Osteoblast (primary cell): ENCODE measurements at regions not wholly inside any gene's neighbourhood (a gene's known extent, or its start where the extent isn't known, plus 50 kb on each side); places are given as distances from the start of the nearest gene placed in this dataset.

Experiments used
- DNase-seq: peaks from one replicate; pipeline ENCODE4 v3.0.0; 2011; ENCODE audit warnings: low spot score, mixed read lengths; ENCODE audit not compliant: insufficient read length; ENCODE audit errors: missing footprints
- H2AFZ ChIP-seq: 2 replicates; pipeline ENCODE4 v1.6.0; 2011; ENCODE audit warnings: mild to moderate bottlenecking, low read length
- H3K27ac ChIP-seq: 2 replicates; pipeline ENCODE4 v1.5.1; 2011; ENCODE audit warnings: mild to moderate bottlenecking, low read depth, low read length, moderate library complexity
- H3K27me3 ChIP-seq: 2 replicates; pipeline ENCODE4 v1.6.0; 2012; ENCODE audit warnings: mild to moderate bottlenecking, control low read depth, inconsistent platforms, low read length, moderate library complexity; ENCODE audit not compliant: insufficient read depth
- H3K36me3 ChIP-seq: 2 replicates; pipeline ENCODE4 v1.5.1; 2011; ENCODE audit warnings: mild to moderate bottlenecking, low read length, control low read depth, moderate library complexity; ENCODE audit not compliant: insufficient read depth
- H3K4me1 ChIP-seq: 2 replicates; pipeline ENCODE4 v1.5.1; 2011; ENCODE audit warnings: mild to moderate bottlenecking, low read length, control low read depth, moderate library complexity; ENCODE audit not compliant: insufficient read depth
- H3K4me2 ChIP-seq: 2 replicates; pipeline ENCODE4 v1.6.0; 2011; ENCODE audit warnings: mild to moderate bottlenecking, low read length; ENCODE audit not compliant: insufficient read depth
- H3K4me3 ChIP-seq: fragments of 200-600 bp; sonication (generic); 3 replicates; pipeline ENCODE4 v1.5.1; 2012; ENCODE audit warnings: mild to moderate bottlenecking, low read length, inconsistent platforms; ENCODE audit not compliant: insufficient read depth
- H3K79me2 ChIP-seq: 2 replicates; pipeline ENCODE4 v1.6.0; 2012; ENCODE audit warnings: mild to moderate bottlenecking, low read length, control low read depth, inconsistent platforms; ENCODE audit not compliant: insufficient read depth
- H3K9me3 ChIP-seq: 2 replicates; pipeline ENCODE4 v1.5.1; 2011; ENCODE audit warnings: low read depth, low read length, control low read depth
- H4K20me1 ChIP-seq: 2 replicates; pipeline ENCODE4 v1.6.0; 2012; ENCODE audit warnings: mild to moderate bottlenecking, low read length, control low read depth; ENCODE audit not compliant: insufficient read depth
- TF ChIP-seq, protein P1 (sequence below): IDR thresholded peaks from 2 replicates; pipeline ENCODE4 v1.5.1; 2011; ENCODE audit warnings: mild to moderate bottlenecking, low read depth, low read length, moderate library complexity; ENCODE audit errors: extremely low read depth

DNA sequence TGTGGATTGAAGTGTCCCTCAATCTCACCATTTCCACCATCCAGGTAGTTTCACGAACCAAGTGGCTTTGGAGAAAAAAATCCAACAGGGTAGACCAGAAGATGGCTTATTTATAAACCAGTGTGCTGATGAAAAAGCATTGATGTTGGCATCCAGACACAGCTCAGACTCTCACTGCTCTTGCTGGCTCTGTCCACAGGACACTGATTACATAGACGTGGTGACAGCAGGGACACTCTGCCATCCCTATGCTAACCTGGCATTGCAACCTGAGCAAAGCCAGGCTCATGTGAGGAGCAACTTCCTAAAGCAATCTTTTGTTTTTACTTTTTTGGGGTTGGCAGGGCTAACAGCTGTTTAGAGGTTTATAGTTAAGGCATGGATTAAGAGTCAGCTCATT lies 130.6 kb upstream of the SVIL start:
- Histone ChIP-seq H3K79me2 (no peaks in the 10 kb centered on the region), H3K4me2 (no peak overlapping the region)

DNA sequence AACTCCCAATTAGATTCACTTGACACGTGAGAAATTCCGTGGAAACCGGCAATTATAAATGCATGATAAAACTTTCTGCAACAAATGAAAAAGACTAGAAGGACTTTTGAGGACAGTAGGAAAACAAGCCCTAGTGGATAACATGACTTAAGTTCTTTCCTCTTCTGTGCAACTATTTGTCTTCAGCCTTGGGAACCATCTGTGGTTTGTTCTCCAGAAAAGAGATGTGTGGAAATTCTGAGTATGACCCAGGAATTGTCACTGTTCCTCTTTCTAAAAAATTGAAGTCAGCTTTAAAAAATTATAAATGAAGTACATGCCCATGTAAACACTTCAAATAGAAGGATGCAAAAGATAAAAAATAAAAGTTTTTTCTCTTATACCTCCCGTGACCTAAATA lies 128.6 kb upstream of the SVIL start:
- Histone ChIP-seq H3K36me3 (no peaks in the 10 kb centered on the region), H4K20me1 (no peaks in the 10 kb centered on the region), H3K4me3 (no peak overlapping the region), H2AFZ (no peak overlapping the region), H3K27me3 (peaks cover 20% of the 10 kb centered on the region), H3K79me2 (no peaks in the 10 kb centered on the region), H3K9me3 (no peaks in the 10 kb centered on the region), H3K27ac (no peak overlapping the region), H3K4me2 (no peak overlapping the region), H3K4me1 (no peaks in the 10 kb centered on the region)
- DNase-seq, result no peak
- TF ChIP-seq, protein P1, sequence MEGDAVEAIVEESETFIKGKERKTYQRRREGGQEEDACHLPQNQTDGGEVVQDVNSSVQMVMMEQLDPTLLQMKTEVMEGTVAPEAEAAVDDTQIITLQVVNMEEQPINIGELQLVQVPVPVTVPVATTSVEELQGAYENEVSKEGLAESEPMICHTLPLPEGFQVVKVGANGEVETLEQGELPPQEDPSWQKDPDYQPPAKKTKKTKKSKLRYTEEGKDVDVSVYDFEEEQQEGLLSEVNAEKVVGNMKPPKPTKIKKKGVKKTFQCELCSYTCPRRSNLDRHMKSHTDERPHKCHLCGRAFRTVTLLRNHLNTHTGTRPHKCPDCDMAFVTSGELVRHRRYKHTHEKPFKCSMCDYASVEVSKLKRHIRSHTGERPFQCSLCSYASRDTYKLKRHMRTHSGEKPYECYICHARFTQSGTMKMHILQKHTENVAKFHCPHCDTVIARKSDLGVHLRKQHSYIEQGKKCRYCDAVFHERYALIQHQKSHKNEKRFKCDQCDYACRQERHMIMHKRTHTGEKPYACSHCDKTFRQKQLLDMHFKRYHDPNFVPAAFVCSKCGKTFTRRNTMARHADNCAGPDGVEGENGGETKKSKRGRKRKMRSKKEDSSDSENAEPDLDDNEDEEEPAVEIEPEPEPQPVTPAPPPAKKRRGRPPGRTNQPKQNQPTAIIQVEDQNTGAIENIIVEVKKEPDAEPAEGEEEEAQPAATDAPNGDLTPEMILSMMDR, result no peak

More for the DNA sequence above, 130.6 kb upstream of the SVIL start:
- DNase-seq, result no peak
- Histone ChIP-seq H3K27me3 (peaks cover 20% of the 10 kb centered on the region), H3K9me3 (no peaks in the 10 kb centered on the region), H3K4me1 (no peaks in the 10 kb centered on the region), H4K20me1 (no peaks in the 10 kb centered on the region), H3K27ac (no peak overlapping the region), H3K4me3 (no peak overlapping the region), H2AFZ (no peak overlapping the region), H3K36me3 (no peaks in the 10 kb centered on the region)
- TF ChIP-seq, protein P1, result no peak

DNA sequence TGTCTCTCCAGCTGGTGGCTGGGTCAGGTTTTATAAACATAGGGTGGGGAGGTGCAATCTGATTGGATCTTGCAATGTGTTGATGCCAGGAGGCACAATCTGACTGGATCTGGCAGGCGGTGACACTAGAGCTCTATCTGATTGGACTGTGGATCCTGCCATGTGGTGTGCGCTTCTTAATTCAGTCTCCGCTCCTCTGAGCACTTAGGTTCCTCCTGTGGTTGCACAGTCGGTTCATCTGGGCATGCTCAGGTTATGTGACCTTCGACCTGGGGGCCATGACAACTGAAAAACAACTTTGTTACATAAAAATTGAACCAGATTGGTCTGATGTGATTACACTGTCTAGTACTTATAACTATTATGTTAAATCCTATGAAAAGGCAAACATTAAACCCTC lies 127.1 kb upstream of the SVIL start:
- H3K4me3 ChIP-seq, result no peak overlapping the region
- no peaks in the 10 kb centered on the region for H3K36me3 ChIP-seq
- H3K9me3 ChIP-seq, result no peaks in the 10 kb centered on the region
- no peaks in the 10 kb centered on the region for H4K20me1 ChIP-seq
- no peaks in the 10 kb centered on the region for H3K79me2 ChIP-seq
- TF ChIP-seq, protein P1, result no peak
- H3K4me2 ChIP-seq, result no peak overlapping the region
- no peak overlapping the region for H3K27ac ChIP-seq
- peaks cover 13% of the 10 kb centered on the region for H3K27me3 ChIP-seq
- no peak for DNase-seq
- peaks cover 9% of the 10 kb centered on the region for H3K4me1 ChIP-seq
- no peak overlapping the region for H2AFZ ChIP-seq

DNA sequence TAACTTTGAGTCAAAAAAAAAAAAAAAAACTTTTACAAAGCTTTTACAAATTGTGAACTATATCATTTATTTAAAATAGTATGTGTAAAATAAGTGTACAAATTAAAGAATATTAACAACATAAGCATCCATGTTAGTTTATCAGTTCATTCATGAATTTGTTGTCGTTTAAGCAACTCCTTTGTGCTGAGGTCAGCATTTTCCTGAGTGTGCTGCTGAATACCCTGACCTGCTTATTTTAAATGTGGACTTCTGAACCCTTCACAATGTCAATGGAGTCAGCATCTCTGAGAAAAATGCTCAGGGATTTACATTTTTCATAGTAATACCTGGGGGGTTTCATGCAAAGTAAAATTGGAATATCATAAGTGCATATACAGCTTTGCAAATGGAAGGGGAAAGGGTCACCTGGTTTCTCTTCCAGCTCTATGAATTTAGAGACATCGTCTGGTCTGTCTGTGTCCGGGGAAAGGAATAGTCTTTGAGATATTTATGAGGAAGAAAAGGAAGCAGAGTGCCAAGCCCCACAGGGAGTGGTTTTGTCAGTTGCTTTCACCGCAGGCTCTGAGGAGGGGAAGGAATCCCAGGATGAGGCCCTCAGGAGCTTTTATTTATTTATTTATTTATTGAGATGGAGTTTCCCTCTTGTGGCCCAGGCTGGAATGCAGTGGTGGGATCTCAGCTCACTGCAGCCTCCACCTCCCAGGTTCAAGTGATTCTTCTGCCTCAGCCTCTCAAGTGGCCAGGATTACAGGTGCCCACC lies 125.5 kb upstream of the SVIL start:
- Histone ChIP-seq H3K4me3 (no peak overlapping the region), H3K27me3 (peaks cover under 1% of the 10 kb centered on the region), H3K4me2 (no peak overlapping the region), H2AFZ (no peak overlapping the region), H3K9me3 (no peaks in the 10 kb centered on the region), H4K20me1 (no peaks in the 10 kb centered on the region), H3K79me2 (no peaks in the 10 kb centered on the region), H3K27ac (no peak overlapping the region), H3K4me1 (peaks cover 9% of the 10 kb centered on the region), H3K36me3 (no peaks in the 10 kb centered on the region)
- no peak for DNase-seq
- TF ChIP-seq, protein P1, result no peak
